ENCODE measurements at regions not wholly inside any gene's neighbourhood (a gene's known extent, or its start where the extent isn't known, plus 50 kb on each side); places are given as distances from the start of the nearest gene placed in this dataset.

- Histone ChIP-seq H3K4me3 (ENCODE audit: low read length) (no peak overlapping the region), H3K27ac (ENCODE audit: low read length) (no peak overlapping the region), H3K27me3 (ENCODE audit: control insufficient read depth, insufficient read depth, low read length) (no peaks in the 10 kb centered on the region), H3K36me3 (ENCODE audit: control insufficient read depth, insufficient read depth, low read length) (no peaks in the 10 kb centered on the region), H3K9me3 (ENCODE audit: control insufficient read depth, insufficient read depth, low read length) (no peaks in the 10 kb centered on the region), H3K4me1 (ENCODE audit: control insufficient read depth, insufficient read depth, low read length) (no peaks in the 10 kb centered on the region)
- intact Hi-C loops (cut with micrococcal nuclease): no loop called here
- ATAC-seq: no peak
- H3K36me3 Mint-ChIP-seq: no peaks in the 10 kb centered on the region
- TF ChIP-seq, protein P1, sequence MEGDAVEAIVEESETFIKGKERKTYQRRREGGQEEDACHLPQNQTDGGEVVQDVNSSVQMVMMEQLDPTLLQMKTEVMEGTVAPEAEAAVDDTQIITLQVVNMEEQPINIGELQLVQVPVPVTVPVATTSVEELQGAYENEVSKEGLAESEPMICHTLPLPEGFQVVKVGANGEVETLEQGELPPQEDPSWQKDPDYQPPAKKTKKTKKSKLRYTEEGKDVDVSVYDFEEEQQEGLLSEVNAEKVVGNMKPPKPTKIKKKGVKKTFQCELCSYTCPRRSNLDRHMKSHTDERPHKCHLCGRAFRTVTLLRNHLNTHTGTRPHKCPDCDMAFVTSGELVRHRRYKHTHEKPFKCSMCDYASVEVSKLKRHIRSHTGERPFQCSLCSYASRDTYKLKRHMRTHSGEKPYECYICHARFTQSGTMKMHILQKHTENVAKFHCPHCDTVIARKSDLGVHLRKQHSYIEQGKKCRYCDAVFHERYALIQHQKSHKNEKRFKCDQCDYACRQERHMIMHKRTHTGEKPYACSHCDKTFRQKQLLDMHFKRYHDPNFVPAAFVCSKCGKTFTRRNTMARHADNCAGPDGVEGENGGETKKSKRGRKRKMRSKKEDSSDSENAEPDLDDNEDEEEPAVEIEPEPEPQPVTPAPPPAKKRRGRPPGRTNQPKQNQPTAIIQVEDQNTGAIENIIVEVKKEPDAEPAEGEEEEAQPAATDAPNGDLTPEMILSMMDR (IDR thresholded peaks at IDR 0.05): no peak
- H3K4me3 Mint-ChIP-seq: no peak overlapping the region
- DNase-seq: no peak
- no peaks in the 10 kb centered on the region for H3K4me1 Mint-ChIP-seq
- no peak overlapping the region for H3K27ac Mint-ChIP-seq
- no peaks in the 10 kb centered on the region for H3K27me3 Mint-ChIP-seq (ENCODE audit: low read depth in 2 of 2)
- 89% methylated on average over 2 of the region's 3 CpGs for WGBS (ENCODE audit: insufficient coverage)
- H3K9me3 Mint-ChIP-seq: peaks cover 0 to 3% of the 10 kb centered on the region in 2 donors
These were observed 250.3 kb upstream of the SEMA6A start for GRCh38 chr5:116824751-116825438.

GRCh38 chr5:116814626-116815385 is 240.2 kb upstream of the SEMA6A start:
- Mint-ChIP-seq H3K27ac (no peak overlapping the region), H3K9me3 (peaks cover 3 to 8% of the 10 kb centered on the region in 2 donors), H3K27me3 (ENCODE audit: low read depth in 2 of 2) (no peaks in the 10 kb centered on the region), H3K4me1 (no peaks in the 10 kb centered on the region), H3K36me3 (no peaks in the 10 kb centered on the region), H3K4me3 (no peak overlapping the region)
- ATAC-seq (no peak), DNase-seq (no peak)
- no peak overlapping the region for H3K27ac ChIP-seq (ENCODE audit: low read length)
- H3K4me3 ChIP-seq (ENCODE audit: low read length): no peak overlapping the region
- intact Hi-C loops (cut with micrococcal nuclease): no loop called here
- WGBS (ENCODE audit: insufficient coverage): 96% methylated on average over 9 of the region's 10 CpGs
- no peaks in the 10 kb centered on the region for H3K36me3 ChIP-seq (ENCODE audit: control insufficient read depth, insufficient read depth, low read length)
- TF ChIP-seq, protein P1 (IDR thresholded peaks at IDR 0.05): no peak
- H3K27me3 ChIP-seq (ENCODE audit: control insufficient read depth, insufficient read depth, low read length): no peaks in the 10 kb centered on the region
- H3K9me3 ChIP-seq (ENCODE audit: control insufficient read depth, insufficient read depth, low read length): no peaks in the 10 kb centered on the region
- H3K4me1 ChIP-seq (ENCODE audit: control insufficient read depth, insufficient read depth, low read length): no peaks in the 10 kb centered on the region

DNA sequence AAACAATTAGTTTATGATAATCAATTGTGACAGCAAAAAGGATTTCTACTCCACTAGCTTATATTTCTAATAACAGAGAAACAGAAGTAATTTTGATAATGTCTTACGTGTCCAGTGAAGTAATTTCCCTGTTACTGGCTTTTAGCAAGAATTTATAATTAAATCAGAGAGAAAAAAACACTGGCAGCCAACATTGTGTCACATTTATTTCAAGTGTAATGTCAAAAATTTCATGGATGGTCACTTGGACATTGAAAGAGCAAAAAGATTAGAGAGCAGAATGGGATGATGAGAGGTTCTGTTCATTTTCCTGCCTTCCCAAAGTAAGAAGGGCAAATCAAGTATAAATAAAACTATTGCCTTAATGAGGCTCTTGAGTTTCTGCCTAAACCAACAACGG is 239.3 kb upstream of the SEMA6A start:
- H3K27ac Mint-ChIP-seq: no peak overlapping the region
- no peak for DNase-seq
- WGBS (ENCODE audit: insufficient coverage): 100% methylated on average over 1 of the region's 2 CpGs
- TF ChIP-seq, protein P1 (IDR thresholded peaks at IDR 0.05): no peak
- H3K9me3 ChIP-seq (ENCODE audit: control insufficient read depth, insufficient read depth, low read length): no peaks in the 10 kb centered on the region
- no peak overlapping the region for H3K4me3 ChIP-seq (ENCODE audit: low read length)
- H3K4me3 Mint-ChIP-seq: no peak overlapping the region
- H3K27me3 ChIP-seq (ENCODE audit: control insufficient read depth, insufficient read depth, low read length): no peaks in the 10 kb centered on the region
- intact Hi-C loops (cut with micrococcal nuclease): no loop called here
- H3K36me3 Mint-ChIP-seq: no peaks in the 10 kb centered on the region
- H3K9me3 Mint-ChIP-seq: peaks cover 3 to 8% of the 10 kb centered on the region in 2 donors
- H3K4me1 ChIP-seq (ENCODE audit: control insufficient read depth, insufficient read depth, low read length): no peaks in the 10 kb centered on the region
- no peak for ATAC-seq
- no peak overlapping the region for H3K27ac ChIP-seq (ENCODE audit: low read length)
- H3K36me3 ChIP-seq (ENCODE audit: control insufficient read depth, insufficient read depth, low read length): no peaks in the 10 kb centered on the region
- no peaks in the 10 kb centered on the region for H3K4me1 Mint-ChIP-seq
- H3K27me3 Mint-ChIP-seq (ENCODE audit: low read depth in 2 of 2): no peaks in the 10 kb centered on the region
